Fibroblast of lung (primary cell): ENCODE measurements at regions not wholly inside any gene's neighbourhood (a gene's known extent, or its start where the extent isn't known, plus 50 kb on each side); places are given as distances from the start of the nearest gene placed in this dataset.

ENCODE experiments used
- DNase-seq, 2 donors: peaks; one replicate each; pipeline versions ENCODE4 v3.0.0 to v3.0.0-alpha.2; 2010; ENCODE audit warnings: low read depth in 2 of 2
- H2AFZ ChIP-seq: 2 replicates; pipeline ENCODE4 v1.5.1; 2012; ENCODE audit warnings: low read length, control low read depth, inconsistent platforms
- H3K27ac ChIP-seq: 2 replicates; pipeline ENCODE4 v1.5.1; 2011; ENCODE audit warnings: low read length, control low read depth; ENCODE audit not compliant: insufficient read depth
- H3K27me3 ChIP-seq: 2 replicates; pipeline ENCODE4 v1.5.1; 2011; ENCODE audit warnings: mild to moderate bottlenecking, low read length; ENCODE audit not compliant: control insufficient read depth, insufficient read depth
- H3K36me3 ChIP-seq: 2 replicates; pipeline ENCODE4 v1.5.1; 2011; ENCODE audit warnings: low read length; ENCODE audit not compliant: control insufficient read depth, insufficient read depth
- H3K4me1 ChIP-seq: 2 replicates; pipeline ENCODE4 v1.5.1; 2011; ENCODE audit warnings: low read length; ENCODE audit not compliant: control insufficient read depth, insufficient read depth; ENCODE audit errors: extremely low read depth
- H3K4me2 ChIP-seq: 2 replicates; pipeline ENCODE4 v1.5.1; 2011; ENCODE audit warnings: low read length, control low read depth; ENCODE audit not compliant: insufficient read depth; ENCODE audit errors: extremely low read depth
- H3K4me3 ChIP-seq, 4 experiments: fragments of 200-600 bp in 1 of 4; sonication (generic) in 1 of 4; replicated peaks in 1 of 4; 2 replicates each; pipeline ENCODE4 v1.5.1; 2011 to 2016; ENCODE audit warnings: low read length in 4 of 4, low read depth in 3 of 4, mild to moderate bottlenecking in 3 of 4, control low read depth in 2 of 4, inconsistent platforms in 1 of 4, mixed read lengths in 1 of 4; ENCODE audit not compliant: insufficient read depth in 1 of 4; ENCODE audit errors: control extremely low read depth in 1 of 4
- H3K79me2 ChIP-seq: 2 replicates; pipeline ENCODE4 v1.5.1; 2012; ENCODE audit warnings: mild to moderate bottlenecking, low read length, inconsistent platforms; ENCODE audit not compliant: control insufficient read depth, insufficient read depth
- H3K9ac ChIP-seq: 2 replicates; pipeline ENCODE4 v1.5.1; 2011; ENCODE audit warnings: mild to moderate bottlenecking, low read length, control low read depth; ENCODE audit not compliant: insufficient read depth
- H3K9me3 ChIP-seq: 2 replicates; pipeline ENCODE4 v1.5.1; 2012; ENCODE audit warnings: low read depth, low read length; ENCODE audit not compliant: control insufficient read depth, insufficient read depth
- H4K20me1 ChIP-seq: 2 replicates; pipeline ENCODE4 v1.5.1; 2011; ENCODE audit warnings: low read length; ENCODE audit not compliant: control insufficient read depth, insufficient read depth; ENCODE audit errors: extremely low read depth
- EZH2 ChIP-seq: IDR thresholded peaks from 2 replicates; pipeline ENCODE4 v1.5.1; 2012; ENCODE audit warnings: low read length, control low read depth, mild to moderate bottlenecking; ENCODE audit errors: missing control alignments
- TF ChIP-seq, protein P1 (sequence below), 2 donors: IDR thresholded peaks in 1 of 2; conservative IDR thresholded peaks in 1 of 2; 1 replicate in 1 of 2; 2 replicates in 1 of 2; pipeline ENCODE4 v1.5.1; 2011 to 2012; ENCODE audit warnings: low read length in 2 of 2, control low read depth in 1 of 2, inconsistent platforms in 1 of 2, low read depth in 1 of 2, mild to moderate bottlenecking in 1 of 2

DNA sequence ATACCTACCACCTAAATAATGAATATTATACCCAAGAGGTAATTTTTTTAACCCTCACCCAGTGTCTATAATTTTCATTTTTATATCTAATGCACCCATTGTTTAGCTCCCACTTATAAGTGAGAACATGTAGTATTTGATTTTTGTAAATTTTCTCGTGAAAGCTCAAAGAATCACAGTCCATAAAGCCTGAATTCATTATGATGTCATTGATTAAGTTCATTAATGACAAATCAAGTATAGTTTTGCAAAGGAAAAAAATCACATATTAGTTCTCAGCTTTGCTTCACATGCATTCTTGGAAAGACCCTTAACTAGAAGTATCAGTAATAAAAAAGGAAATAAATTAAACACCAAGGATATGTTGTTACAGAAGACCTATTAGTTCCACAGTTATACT, 425.3 kb upstream of the UBE2E2 start:
- no peaks in the 10 kb centered on the region for H3K36me3 ChIP-seq
- H3K4me2 ChIP-seq: no peak overlapping the region
- H3K27me3 ChIP-seq: no peaks in the 10 kb centered on the region
- no peak overlapping the region for H2AFZ ChIP-seq
- H3K4me3 ChIP-seq: no peak overlapping the region
- H3K9ac ChIP-seq: no peak overlapping the region
- H3K79me2 ChIP-seq: no peaks in the 10 kb centered on the region
- H4K20me1 ChIP-seq: no peaks in the 10 kb centered on the region
- H3K9me3 ChIP-seq: no peaks in the 10 kb centered on the region
- TF ChIP-seq, protein P1, sequence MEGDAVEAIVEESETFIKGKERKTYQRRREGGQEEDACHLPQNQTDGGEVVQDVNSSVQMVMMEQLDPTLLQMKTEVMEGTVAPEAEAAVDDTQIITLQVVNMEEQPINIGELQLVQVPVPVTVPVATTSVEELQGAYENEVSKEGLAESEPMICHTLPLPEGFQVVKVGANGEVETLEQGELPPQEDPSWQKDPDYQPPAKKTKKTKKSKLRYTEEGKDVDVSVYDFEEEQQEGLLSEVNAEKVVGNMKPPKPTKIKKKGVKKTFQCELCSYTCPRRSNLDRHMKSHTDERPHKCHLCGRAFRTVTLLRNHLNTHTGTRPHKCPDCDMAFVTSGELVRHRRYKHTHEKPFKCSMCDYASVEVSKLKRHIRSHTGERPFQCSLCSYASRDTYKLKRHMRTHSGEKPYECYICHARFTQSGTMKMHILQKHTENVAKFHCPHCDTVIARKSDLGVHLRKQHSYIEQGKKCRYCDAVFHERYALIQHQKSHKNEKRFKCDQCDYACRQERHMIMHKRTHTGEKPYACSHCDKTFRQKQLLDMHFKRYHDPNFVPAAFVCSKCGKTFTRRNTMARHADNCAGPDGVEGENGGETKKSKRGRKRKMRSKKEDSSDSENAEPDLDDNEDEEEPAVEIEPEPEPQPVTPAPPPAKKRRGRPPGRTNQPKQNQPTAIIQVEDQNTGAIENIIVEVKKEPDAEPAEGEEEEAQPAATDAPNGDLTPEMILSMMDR (conservative IDR thresholded peaks at IDR 0.05 in 1 of 2, IDR thresholded peaks at IDR 0.05 in 1 of 2; ENCODE audit: low read depth in 1 of 2, low read length in 2 of 2): no peak
- no peak for TF ChIP-seq EZH2
- no peaks in the 10 kb centered on the region for H3K4me1 ChIP-seq
- no peak for DNase-seq
- no peak overlapping the region for H3K27ac ChIP-seq

GRCh38 chr3:22779737-22780136, 423.4 kb upstream of the UBE2E2 start:
- Histone ChIP-seq H3K27me3 (no peaks in the 10 kb centered on the region), H3K4me3 (no peak overlapping the region), H3K27ac (no peak overlapping the region), H3K4me2 (no peak overlapping the region), H3K79me2 (no peaks in the 10 kb centered on the region), H3K9ac (no peak overlapping the region), H3K4me1 (no peaks in the 10 kb centered on the region), H4K20me1 (no peaks in the 10 kb centered on the region), H3K9me3 (no peaks in the 10 kb centered on the region), H3K36me3 (no peaks in the 10 kb centered on the region), H2AFZ (no peak overlapping the region)
- DNase-seq: no peak
- no peak for TF ChIP-seq EZH2
- TF ChIP-seq, protein P1 (conservative IDR thresholded peaks at IDR 0.05 in 1 of 2, IDR thresholded peaks at IDR 0.05 in 1 of 2; ENCODE audit: low read depth in 1 of 2, low read length in 2 of 2): no peak

DNA sequence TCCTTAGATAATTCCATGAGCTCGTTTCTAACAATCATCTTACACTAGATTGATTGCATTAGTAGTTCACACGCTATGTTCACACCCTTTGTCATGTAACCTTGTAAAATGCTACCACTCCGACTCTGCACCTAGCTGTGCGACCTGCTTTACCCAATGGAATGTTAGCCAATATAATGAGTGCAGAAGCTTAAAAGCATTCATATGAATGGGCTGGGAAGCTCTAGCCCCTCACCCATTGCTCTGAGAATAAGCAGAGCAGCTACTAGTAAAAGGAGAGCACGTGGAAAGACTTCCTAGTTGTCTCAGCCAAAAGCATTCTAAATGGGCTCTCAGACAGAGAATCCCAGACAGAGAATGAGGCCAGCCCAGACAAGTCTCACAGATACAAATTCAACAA, 410.6 kb upstream of the UBE2E2 start:
- Histone ChIP-seq H3K9me3 (no peaks in the 10 kb centered on the region), H3K4me2 (no peak overlapping the region), H2AFZ (no peak overlapping the region), H3K79me2 (no peaks in the 10 kb centered on the region), H3K27ac (no peak overlapping the region), H3K4me3 (no peak overlapping the region), H3K27me3 (no peaks in the 10 kb centered on the region), H3K36me3 (no peaks in the 10 kb centered on the region), H3K4me1 (no peaks in the 10 kb centered on the region), H4K20me1 (no peaks in the 10 kb centered on the region), H3K9ac (no peak overlapping the region)
- no peak for DNase-seq
- TF ChIP-seq EZH2: no peak
- TF ChIP-seq, protein P1 (conservative IDR thresholded peaks at IDR 0.05 in 1 of 2, IDR thresholded peaks at IDR 0.05 in 1 of 2; ENCODE audit: low read depth in 1 of 2, low read length in 2 of 2): no peak
